ENCODE measurements at regions not wholly inside any gene's neighbourhood (a gene's known extent, or its start where the extent isn't known, plus 50 kb on each side); places are given as distances from the start of the nearest gene placed in this dataset.

DNA sequence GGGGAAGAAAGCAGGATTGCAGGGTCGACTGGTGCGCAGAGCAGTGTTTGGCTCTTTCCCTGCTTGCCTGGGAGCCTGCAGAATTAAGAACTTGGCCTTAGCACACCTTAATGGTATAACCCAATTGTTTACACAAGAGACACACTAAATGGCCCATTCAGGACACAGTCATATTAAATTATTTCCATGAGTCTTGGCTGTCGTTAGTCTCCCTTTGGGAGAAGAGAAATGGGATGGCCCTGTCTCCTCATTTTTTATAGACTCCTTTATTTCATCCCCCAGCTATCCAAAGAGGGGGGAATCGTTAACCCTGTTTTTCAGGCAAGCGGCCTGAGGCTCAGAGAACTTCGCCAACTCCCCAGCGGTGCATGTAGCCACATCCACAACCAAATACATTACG is 282.5 kb downstream of the SUCLA2 start:
- Histone ChIP-seq H4K20me1 (ENCODE audit: insufficient read depth, low read length) (no peaks in the 10 kb centered on the region), H2AFZ (ENCODE audit: insufficient read depth, low read depth, low read length, poor library complexity, severe bottlenecking) (no peak overlapping the region), H3K79me2 (ENCODE audit: insufficient read depth, low read length) (no peaks in the 10 kb centered on the region), H3K27ac (ENCODE audit: low read depth in 1 of 2, low read length in 2 of 2) (no peak overlapping the region), H3K4me2 (replicated peaks; ENCODE audit: extremely low read depth, low read length, poor library complexity, severe bottlenecking) (no peak overlapping the region), H3K4me1 (ENCODE audit: control insufficient read depth in 1 of 2, insufficient read depth in 2 of 2, low read length in 2 of 2) (no peaks in the 10 kb centered on the region), H3K4me3 (replicated peaks in 1 of 3; ENCODE audit: low read depth in 2 of 3, low read length in 3 of 3) (no peak overlapping the region), H3K36me3 (replicated peaks in 1 of 2; ENCODE audit: control insufficient read depth in 1 of 2, insufficient read depth in 2 of 2, low read length in 2 of 2) (no peaks in the 10 kb centered on the region), H3K9ac (ENCODE audit: insufficient read depth, low read length, poor library complexity, severe bottlenecking) (no peak overlapping the region), H3K27me3 (ENCODE audit: control insufficient read depth in 2 of 2, insufficient read depth in 2 of 2, low read length in 2 of 2) (no peaks in the 10 kb centered on the region), H3K9me3 (replicated peaks in 1 of 2; ENCODE audit: control insufficient read depth in 1 of 2, insufficient read depth in 1 of 2, low read length in 2 of 2) (no peaks in the 10 kb centered on the region)
- H3K27ac Mint-ChIP-seq, result no peak overlapping the region
- no peaks in the 10 kb centered on the region for H3K36me3 Mint-ChIP-seq
- H3K27me3 Mint-ChIP-seq (ENCODE audit: low read depth in 3 of 3), result peaks cover 0 to 2% (median 2%) of the 10 kb centered on the region in 3 donors
- 93% methylated on average over 3 of the region's 8 CpGs for WGBS (ENCODE audit: insufficient coverage)
- TF ChIP-seq, protein P1, sequence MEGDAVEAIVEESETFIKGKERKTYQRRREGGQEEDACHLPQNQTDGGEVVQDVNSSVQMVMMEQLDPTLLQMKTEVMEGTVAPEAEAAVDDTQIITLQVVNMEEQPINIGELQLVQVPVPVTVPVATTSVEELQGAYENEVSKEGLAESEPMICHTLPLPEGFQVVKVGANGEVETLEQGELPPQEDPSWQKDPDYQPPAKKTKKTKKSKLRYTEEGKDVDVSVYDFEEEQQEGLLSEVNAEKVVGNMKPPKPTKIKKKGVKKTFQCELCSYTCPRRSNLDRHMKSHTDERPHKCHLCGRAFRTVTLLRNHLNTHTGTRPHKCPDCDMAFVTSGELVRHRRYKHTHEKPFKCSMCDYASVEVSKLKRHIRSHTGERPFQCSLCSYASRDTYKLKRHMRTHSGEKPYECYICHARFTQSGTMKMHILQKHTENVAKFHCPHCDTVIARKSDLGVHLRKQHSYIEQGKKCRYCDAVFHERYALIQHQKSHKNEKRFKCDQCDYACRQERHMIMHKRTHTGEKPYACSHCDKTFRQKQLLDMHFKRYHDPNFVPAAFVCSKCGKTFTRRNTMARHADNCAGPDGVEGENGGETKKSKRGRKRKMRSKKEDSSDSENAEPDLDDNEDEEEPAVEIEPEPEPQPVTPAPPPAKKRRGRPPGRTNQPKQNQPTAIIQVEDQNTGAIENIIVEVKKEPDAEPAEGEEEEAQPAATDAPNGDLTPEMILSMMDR (IDR thresholded peaks at IDR 0.05), result no peak
- no peak overlapping the region for H3K4me3 Mint-ChIP-seq
- no peaks in the 10 kb centered on the region for H3K4me1 Mint-ChIP-seq
- no peak for DNase-seq
- peaks cover 0 to 9% (median 2%) of the 10 kb centered on the region in 7 donors for H3K9me3 Mint-ChIP-seq
- intact Hi-C loops (cut with micrococcal nuclease), result no loop called here

GRCh38 chr13:47708386-47708785 is 292.7 kb downstream of the SUCLA2 start:
- H3K9me3 ChIP-seq (replicated peaks in 1 of 2; ENCODE audit: control insufficient read depth in 1 of 2, insufficient read depth in 1 of 2, low read length in 2 of 2), result no peaks in the 10 kb centered on the region

More at GRCh38 chr13:47708386-47708785, 292.7 kb downstream of the SUCLA2 start:
- no peak overlapping the region for H2AFZ ChIP-seq (ENCODE audit: insufficient read depth, low read depth, low read length, poor library complexity, severe bottlenecking)
- H3K27ac ChIP-seq (ENCODE audit: low read depth in 1 of 2, low read length in 2 of 2), result no peak overlapping the region
- H3K9me3 Mint-ChIP-seq, result peaks cover 0 to 15% (median 6%) of the 10 kb centered on the region in 7 donors
- peaks cover 2% of the 10 kb centered on the region for H3K4me1 Mint-ChIP-seq
- TF ChIP-seq, protein P1 (IDR thresholded peaks at IDR 0.05), result no peak
- peaks cover 0 to 4% (median 0%) of the 10 kb centered on the region in 3 donors for H3K27me3 Mint-ChIP-seq (ENCODE audit: low read depth in 3 of 3)
- no peaks in the 10 kb centered on the region for H3K36me3 ChIP-seq (replicated peaks in 1 of 2; ENCODE audit: control insufficient read depth in 1 of 2, insufficient read depth in 2 of 2, low read length in 2 of 2)
- no CpG with 5 or more reads among the region's 3 CpGs for WGBS (ENCODE audit: insufficient coverage)
- H3K36me3 Mint-ChIP-seq, result no peaks in the 10 kb centered on the region
- no peak overlapping the region for H3K9ac ChIP-seq (ENCODE audit: insufficient read depth, low read length, poor library complexity, severe bottlenecking)
- H3K79me2 ChIP-seq (ENCODE audit: insufficient read depth, low read length), result no peaks in the 10 kb centered on the region
- no peak overlapping the region for H3K4me2 ChIP-seq (replicated peaks; ENCODE audit: extremely low read depth, low read length, poor library complexity, severe bottlenecking)
- no peak for DNase-seq
- no peaks in the 10 kb centered on the region for H3K27me3 ChIP-seq (ENCODE audit: control insufficient read depth in 2 of 2, insufficient read depth in 2 of 2, low read length in 2 of 2)
- H3K27ac Mint-ChIP-seq, result no peak overlapping the region
- no peak overlapping the region for H3K4me3 ChIP-seq (replicated peaks in 1 of 3; ENCODE audit: low read depth in 2 of 3, low read length in 3 of 3)
- H3K4me1 ChIP-seq (ENCODE audit: control insufficient read depth in 1 of 2, insufficient read depth in 2 of 2, low read length in 2 of 2), result no peaks in the 10 kb centered on the region
- intact Hi-C loops (cut with micrococcal nuclease), result no loop called here
- no peak overlapping the region for H3K4me3 Mint-ChIP-seq
- H4K20me1 ChIP-seq (ENCODE audit: insufficient read depth, low read length), result no peaks in the 10 kb centered on the region
